ENCODE measurements at regions not wholly inside any gene's neighbourhood (a gene's known extent, or its start where the extent isn't known, plus 50 kb on each side); places are given as distances from the start of the nearest gene placed in this dataset.

GRCh38 chr16:79865918-79866317, 265.4 kb upstream of the MAF start:
- Histone ChIP-seq H3K36me3 (ENCODE audit: control insufficient read depth in 1 of 2, insufficient read depth in 2 of 2, low read length in 2 of 2) (no peaks in the 10 kb centered on the region), H4K91ac (ENCODE audit: low read depth, low read length) (no peak overlapping the region), H3K4ac (ENCODE audit: low read depth, low read length) (no peak overlapping the region), H3K27ac (ENCODE audit: low read depth, low read length) (no peak overlapping the region), H3K4me3 (ENCODE audit: low read depth, low read length) (no peak overlapping the region), H3K14ac (ENCODE audit: low read length) (no peak overlapping the region), H2AK5ac (ENCODE audit: low read length) (no peak overlapping the region), H3K27me3 (ENCODE audit: insufficient read depth, low read length) (no peaks in the 10 kb centered on the region), H3K79me1 (ENCODE audit: low read length) (no peaks in the 10 kb centered on the region), H3K4me2 (ENCODE audit: low read length) (no peak overlapping the region), H2BK5ac (ENCODE audit: low read depth, low read length, poor library complexity) (no peak overlapping the region), H3K9ac (ENCODE audit: low read length) (no peak overlapping the region), H3K79me2 (ENCODE audit: control insufficient read depth, insufficient read depth, low read length, poor library complexity) (no peaks in the 10 kb centered on the region), H2AFZ (ENCODE audit: insufficient read depth, low read length, poor library complexity) (no peak overlapping the region), H3K9me3 (ENCODE audit: insufficient read depth, low read depth, low read length) (peaks cover 4% of the 10 kb centered on the region), H4K12ac (ENCODE audit: low read depth, low read length) (no peak overlapping the region), H3K18ac (ENCODE audit: low read length) (no peak overlapping the region), H2BK120ac (ENCODE audit: insufficient read depth, low read length, poor library complexity) (no peak overlapping the region), H3K4me1 (ENCODE audit: control insufficient read depth in 1 of 2, insufficient read depth in 2 of 2, low read length in 2 of 2) (no peaks in the 10 kb centered on the region), H4K8ac (ENCODE audit: low read depth, low read length) (no peak overlapping the region), H3K23ac (ENCODE audit: low read length) (no peak overlapping the region), H2BK12ac (ENCODE audit: low read length) (no peak overlapping the region)
- no peak for DNase-seq
- WGBS (ENCODE audit: extremely low coverage, insufficient coverage, insufficient read length), result no CpG with 5 or more reads among the region's 6 CpGs

DNA sequence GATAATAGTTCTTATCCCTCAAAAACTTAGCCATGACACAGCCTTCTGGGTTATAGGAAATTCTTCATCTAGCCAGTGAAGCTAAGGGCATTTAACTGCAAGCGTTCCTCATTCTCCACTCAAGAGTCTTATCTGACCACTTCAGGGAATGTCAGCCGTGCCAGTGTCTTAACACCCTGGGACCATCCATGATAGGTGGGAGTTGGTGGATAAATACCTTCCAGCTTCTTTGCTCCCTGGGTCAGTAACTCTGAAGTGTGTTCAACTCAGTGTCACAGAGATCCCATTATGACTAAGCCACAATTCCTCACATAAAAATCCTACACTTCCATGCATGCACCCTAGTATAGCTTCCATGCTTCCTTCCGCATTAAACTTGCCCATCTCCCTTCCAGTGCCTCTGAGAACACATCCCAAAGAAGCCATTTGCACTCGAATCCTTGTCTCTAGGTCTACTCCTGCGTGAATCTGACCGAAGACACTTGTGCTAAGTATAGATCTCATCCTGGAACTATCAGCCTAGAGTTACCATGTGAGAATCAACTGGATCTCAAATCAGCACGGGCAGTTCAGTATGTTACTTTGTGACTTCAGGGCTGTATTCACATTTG, 264.3 kb upstream of the MAF start:
- Histone ChIP-seq H3K27ac (ENCODE audit: low read depth, low read length) (no peak overlapping the region), H3K27me3 (ENCODE audit: insufficient read depth, low read length) (no peaks in the 10 kb centered on the region), H3K14ac (ENCODE audit: low read length) (no peak overlapping the region), H4K12ac (ENCODE audit: low read depth, low read length) (no peak overlapping the region), H3K36me3 (ENCODE audit: control insufficient read depth in 1 of 2, insufficient read depth in 2 of 2, low read length in 2 of 2) (no peaks in the 10 kb centered on the region), H4K91ac (ENCODE audit: low read depth, low read length) (no peak overlapping the region), H3K9ac (ENCODE audit: low read length) (no peak overlapping the region), H2BK5ac (ENCODE audit: low read depth, low read length, poor library complexity) (no peak overlapping the region), H3K23ac (ENCODE audit: low read length) (no peak overlapping the region), H2AK5ac (ENCODE audit: low read length) (no peak overlapping the region), H2BK120ac (ENCODE audit: insufficient read depth, low read length, poor library complexity) (no peak overlapping the region), H3K4me3 (ENCODE audit: low read depth, low read length) (no peak overlapping the region), H3K18ac (ENCODE audit: low read length) (no peak overlapping the region), H3K4me1 (ENCODE audit: control insufficient read depth in 1 of 2, insufficient read depth in 2 of 2, low read length in 2 of 2) (no peaks in the 10 kb centered on the region), H3K9me3 (ENCODE audit: insufficient read depth, low read depth, low read length) (peaks cover 2% of the 10 kb centered on the region), H2AFZ (ENCODE audit: insufficient read depth, low read length, poor library complexity) (no peak overlapping the region), H3K79me1 (ENCODE audit: low read length) (no peaks in the 10 kb centered on the region), H3K4me2 (ENCODE audit: low read length) (no peak overlapping the region), H4K8ac (ENCODE audit: low read depth, low read length) (no peak overlapping the region), H3K79me2 (ENCODE audit: control insufficient read depth, insufficient read depth, low read length, poor library complexity) (no peaks in the 10 kb centered on the region), H2BK12ac (ENCODE audit: low read length) (no peak overlapping the region), H3K4ac (ENCODE audit: low read depth, low read length) (no peak overlapping the region)
- no peak for DNase-seq
- WGBS (ENCODE audit: extremely low coverage, insufficient coverage, insufficient read length), result no CpG with 5 or more reads among the region's 7 CpGs

- no peak overlapping the region for H2AK5ac ChIP-seq (ENCODE audit: low read length)
- no peak overlapping the region for H3K14ac ChIP-seq (ENCODE audit: low read length)
- no CpG with 5 or more reads among the region's 8 CpGs for WGBS (ENCODE audit: extremely low coverage, insufficient coverage, insufficient read length)
- no peaks in the 10 kb centered on the region for H3K4me1 ChIP-seq (ENCODE audit: control insufficient read depth in 1 of 2, insufficient read depth in 2 of 2, low read length in 2 of 2)
- no peak overlapping the region for H3K4ac ChIP-seq (ENCODE audit: low read depth, low read length)
- no peaks in the 10 kb centered on the region for H3K27me3 ChIP-seq (ENCODE audit: insufficient read depth, low read length)
- no peak overlapping the region for H4K8ac ChIP-seq (ENCODE audit: low read depth, low read length)
- no peak overlapping the region for H3K27ac ChIP-seq (ENCODE audit: low read depth, low read length)
- H2BK5ac ChIP-seq (ENCODE audit: low read depth, low read length, poor library complexity), result no peak overlapping the region
- H3K23ac ChIP-seq (ENCODE audit: low read length), result no peak overlapping the region
- H2BK120ac ChIP-seq (ENCODE audit: insufficient read depth, low read length, poor library complexity), result no peak overlapping the region
- no peak overlapping the region for H3K4me2 ChIP-seq (ENCODE audit: low read length)
- no peak overlapping the region for H2AFZ ChIP-seq (ENCODE audit: insufficient read depth, low read length, poor library complexity)
- H2BK12ac ChIP-seq (ENCODE audit: low read length), result no peak overlapping the region
- no peak for DNase-seq
- H4K12ac ChIP-seq (ENCODE audit: low read depth, low read length), result no peak overlapping the region
- no peak overlapping the region for H3K18ac ChIP-seq (ENCODE audit: low read length)
- no peaks in the 10 kb centered on the region for H3K79me2 ChIP-seq (ENCODE audit: control insufficient read depth, insufficient read depth, low read length, poor library complexity)
- no peaks in the 10 kb centered on the region for H3K36me3 ChIP-seq (ENCODE audit: control insufficient read depth in 1 of 2, insufficient read depth in 2 of 2, low read length in 2 of 2)
- no peak overlapping the region for H4K91ac ChIP-seq (ENCODE audit: low read depth, low read length)
- H3K79me1 ChIP-seq (ENCODE audit: low read length), result no peaks in the 10 kb centered on the region
- H3K4me3 ChIP-seq (ENCODE audit: low read depth, low read length), result no peak overlapping the region
- peaks cover 2% of the 10 kb centered on the region for H3K9me3 ChIP-seq (ENCODE audit: insufficient read depth, low read depth, low read length)
- no peak overlapping the region for H3K9ac ChIP-seq (ENCODE audit: low read length)
Observed at GRCh38 chr16:79864032-79864780, 263.7 kb upstream of the MAF start.

GRCh38 chr16:79863128-79864031, 262.8 kb upstream of the MAF start:
- H3K9ac ChIP-seq (ENCODE audit: low read length), result no peak overlapping the region
- DNase-seq, result no peak
- H4K91ac ChIP-seq (ENCODE audit: low read depth, low read length), result no peak overlapping the region
- H4K12ac ChIP-seq (ENCODE audit: low read depth, low read length), result no peak overlapping the region
- no peaks in the 10 kb centered on the region for H3K79me2 ChIP-seq (ENCODE audit: control insufficient read depth, insufficient read depth, low read length, poor library complexity)
- WGBS (ENCODE audit: extremely low coverage, insufficient coverage, insufficient read length), result no CpG with 5 or more reads among the region's 7 CpGs
- no peak overlapping the region for H2BK5ac ChIP-seq (ENCODE audit: low read depth, low read length, poor library complexity)
- no peaks in the 10 kb centered on the region for H3K36me3 ChIP-seq (ENCODE audit: control insufficient read depth in 1 of 2, insufficient read depth in 2 of 2, low read length in 2 of 2)
- no peak overlapping the region for H2BK12ac ChIP-seq (ENCODE audit: low read length)
- no peak overlapping the region for H3K18ac ChIP-seq (ENCODE audit: low read length)
- H3K27me3 ChIP-seq (ENCODE audit: insufficient read depth, low read length), result no peaks in the 10 kb centered on the region
- H3K14ac ChIP-seq (ENCODE audit: low read length), result no peak overlapping the region
- H4K8ac ChIP-seq (ENCODE audit: low read depth, low read length), result no peak overlapping the region
- H2AK5ac ChIP-seq (ENCODE audit: low read length), result no peak overlapping the region
- no peaks in the 10 kb centered on the region for H3K79me1 ChIP-seq (ENCODE audit: low read length)
- no peak overlapping the region for H3K27ac ChIP-seq (ENCODE audit: low read depth, low read length)
- peaks cover 2% of the 10 kb centered on the region for H3K9me3 ChIP-seq (ENCODE audit: insufficient read depth, low read depth, low read length)
- H3K4me2 ChIP-seq (ENCODE audit: low read length), result no peak overlapping the region
- no peak overlapping the region for H3K23ac ChIP-seq (ENCODE audit: low read length)
- H3K4me3 ChIP-seq (ENCODE audit: low read depth, low read length), result no peak overlapping the region
- H2AFZ ChIP-seq (ENCODE audit: insufficient read depth, low read length, poor library complexity), result no peak overlapping the region
- no peaks in the 10 kb centered on the region for H3K4me1 ChIP-seq (ENCODE audit: control insufficient read depth in 1 of 2, insufficient read depth in 2 of 2, low read length in 2 of 2)
- H3K4ac ChIP-seq (ENCODE audit: low read depth, low read length), result no peak overlapping the region
- no peak overlapping the region for H2BK120ac ChIP-seq (ENCODE audit: insufficient read depth, low read length, poor library complexity)

Measured in trophoblast cell (in vitro differentiated cells and primary cell).